ENCODE measurements at regions not wholly inside any gene's neighbourhood (a gene's known extent, or its start where the extent isn't known, plus 50 kb on each side); places are given as distances from the start of the nearest gene placed in this dataset. TPM values are rescaled to one million over a fixed set of nuclear protein-coding genes. Genes with fewer than 3 reads are reported as not detected.
"Not testable (repeated sequence)": the region's sequence is repeated elsewhere in the genome, so short reads cannot be mapped to it uniquely, and the experiment has no call there.

DNA sequence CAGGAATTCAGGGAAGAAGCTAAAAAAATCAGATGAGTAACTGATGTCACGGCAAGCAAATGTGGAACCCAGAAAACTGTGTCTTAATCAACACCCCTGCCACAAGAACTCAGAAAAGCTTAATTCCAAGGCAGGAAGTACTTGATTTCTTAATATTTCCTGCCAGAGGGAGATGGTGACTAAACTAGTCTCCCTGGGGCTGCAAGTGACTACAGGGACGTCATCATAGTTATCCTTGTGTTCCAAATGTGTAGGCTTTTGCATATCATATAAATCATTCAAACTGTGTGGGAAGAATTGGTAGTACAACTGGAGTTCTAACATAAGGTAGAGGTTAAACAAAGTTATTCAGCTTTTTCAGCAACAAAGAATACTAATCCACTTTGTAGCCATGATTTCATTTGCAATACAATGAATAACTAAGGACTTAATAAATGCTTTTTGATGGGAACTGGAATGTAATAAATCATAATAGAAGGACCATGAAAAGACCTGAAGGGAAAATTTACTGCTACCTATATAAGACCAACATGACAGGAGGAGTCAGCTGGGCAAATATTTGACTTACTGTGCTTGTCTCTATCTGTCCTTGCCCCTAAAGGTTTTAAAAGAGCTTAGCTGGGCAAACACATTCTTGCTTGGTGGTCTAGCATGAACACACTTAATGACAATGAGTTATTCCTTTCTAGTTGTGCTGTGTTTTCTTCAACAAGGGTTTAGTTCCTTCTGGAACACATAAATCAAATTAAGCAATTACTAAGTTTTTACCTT is 76.0 kb upstream of the NECTIN3 start:
- intact Hi-C loops (cut with micrococcal nuclease) = no loop called here
- POLR2A ChIA-PET = no interaction called here

DNA sequence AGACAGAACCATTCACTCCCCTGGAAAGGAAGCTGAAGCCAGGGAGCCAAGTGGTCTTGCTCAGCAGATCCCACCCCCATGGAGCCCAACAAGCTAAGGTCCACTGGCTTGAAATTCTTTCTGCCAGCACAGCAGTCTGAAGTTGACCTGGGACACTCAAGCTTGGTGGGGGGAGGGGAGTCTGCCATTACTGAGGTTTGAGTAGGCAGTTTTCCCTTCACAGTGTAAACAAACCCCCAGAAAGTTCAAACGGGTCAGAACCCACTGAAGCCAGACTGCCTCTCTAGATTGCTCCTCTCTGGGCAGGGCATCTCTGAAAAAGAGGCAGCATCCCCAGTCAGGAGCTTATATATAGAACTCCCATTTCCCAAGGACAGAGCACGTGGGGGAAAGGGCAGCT is 72.8 kb upstream of the NECTIN3 start:
- H3K27me3 Mint-ChIP-seq; H3K27ac ChIP-seq (ENCODE audit: low read depth, low read length); H3K36me3 ChIP-seq (ENCODE audit: control insufficient read depth in 2 of 3, insufficient read depth in 3 of 3, low read length in 3 of 3); H3K4me3 ChIP-seq (ENCODE audit: low read length); H3K9me3 ChIP-seq (ENCODE audit: control insufficient read depth in 2 of 3, low read length in 3 of 3); intact Hi-C loops (cut with micrococcal nuclease); H3K4me1 ChIP-seq (ENCODE audit: control insufficient read depth in 2 of 2, insufficient read depth in 2 of 2, low read length in 2 of 2); CTCF ChIA-PET; POLR2A ChIA-PET; H3K4me3 Mint-ChIP-seq; H3K27me3 ChIP-seq (ENCODE audit: control insufficient read depth in 2 of 2, insufficient read depth in 2 of 2, low read length in 2 of 2); DNase-seq; H3K27ac Mint-ChIP-seq; H3K36me3 Mint-ChIP-seq; H3K9me3 Mint-ChIP-seq; ATAC-seq; H3K4me1 Mint-ChIP-seq: not testable (repeated sequence)

More for the DNA sequence above, 76.0 kb upstream of the NECTIN3 start:
- no peak overlapping the region for H3K4me3 Mint-ChIP-seq
- Histone ChIP-seq H3K9me3 (ENCODE audit: control insufficient read depth in 2 of 3, low read length in 3 of 3) (no peaks in the 10 kb centered on the region), H3K36me3 (ENCODE audit: control insufficient read depth in 2 of 3, insufficient read depth in 3 of 3, low read length in 3 of 3) (no peaks in the 10 kb centered on the region), H3K27ac (ENCODE audit: low read depth, low read length) (no peak overlapping the region), H3K4me3 (ENCODE audit: low read length) (no peak overlapping the region), H3K27me3 (ENCODE audit: control insufficient read depth in 2 of 2, insufficient read depth in 2 of 2, low read length in 2 of 2) (no peaks in the 10 kb centered on the region), H3K4me1 (ENCODE audit: control insufficient read depth in 2 of 2, insufficient read depth in 2 of 2, low read length in 2 of 2) (no peaks in the 10 kb centered on the region)
- DNase-seq (no peak), ATAC-seq (no peak)
- H3K36me3 Mint-ChIP-seq = no peaks in the 10 kb centered on the region
- peaks cover 0 to 4% (median 0%) of the 10 kb centered on the region in 11 donors for H3K9me3 Mint-ChIP-seq
- CTCF ChIA-PET = no interaction called here
- H3K27me3 Mint-ChIP-seq = peaks cover 3 to 11% (median 8%) of the 10 kb centered on the region in 5 donors
- H3K4me1 Mint-ChIP-seq = no peaks in the 10 kb centered on the region
- no peak overlapping the region for H3K27ac Mint-ChIP-seq

DNA sequence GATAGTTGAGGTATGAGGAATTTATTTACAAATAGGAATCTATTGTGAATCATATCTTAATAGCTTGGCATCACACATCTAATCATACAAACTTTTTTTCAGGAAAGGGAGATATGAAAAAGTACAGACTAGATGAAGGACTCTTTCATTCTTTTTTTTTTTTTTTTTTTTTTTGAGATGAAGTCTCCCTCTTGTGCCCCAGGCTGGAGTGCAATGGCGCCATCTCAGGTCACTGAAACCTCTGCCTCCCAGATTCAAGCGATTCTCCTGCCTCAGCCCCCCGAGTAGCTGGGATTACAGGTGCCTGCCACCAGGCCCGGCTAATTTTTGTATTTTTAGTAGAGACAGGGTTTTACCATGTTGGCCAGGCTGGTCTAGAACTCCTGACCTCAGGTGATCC is 65.1 kb upstream of the NECTIN3 start:
- H3K27me3 Mint-ChIP-seq = peaks cover 0 to 16% (median 7%) of the 10 kb centered on the region in 5 donors
- H3K27me3 ChIP-seq (ENCODE audit: control insufficient read depth in 2 of 2, insufficient read depth in 2 of 2, low read length in 2 of 2); intact Hi-C loops (cut with micrococcal nuclease); H3K36me3 ChIP-seq (ENCODE audit: control insufficient read depth in 2 of 3, insufficient read depth in 3 of 3, low read length in 3 of 3); DNase-seq; H3K36me3 Mint-ChIP-seq; H3K27ac ChIP-seq (ENCODE audit: low read depth, low read length); H3K9me3 Mint-ChIP-seq; H3K4me1 ChIP-seq (ENCODE audit: control insufficient read depth in 2 of 2, insufficient read depth in 2 of 2, low read length in 2 of 2); ATAC-seq; H3K4me3 ChIP-seq (ENCODE audit: low read length); H3K4me1 Mint-ChIP-seq; H3K9me3 ChIP-seq (ENCODE audit: control insufficient read depth in 2 of 3, low read length in 3 of 3); H3K4me3 Mint-ChIP-seq; CTCF ChIA-PET; H3K27ac Mint-ChIP-seq; POLR2A ChIA-PET: not testable (repeated sequence)

DNA sequence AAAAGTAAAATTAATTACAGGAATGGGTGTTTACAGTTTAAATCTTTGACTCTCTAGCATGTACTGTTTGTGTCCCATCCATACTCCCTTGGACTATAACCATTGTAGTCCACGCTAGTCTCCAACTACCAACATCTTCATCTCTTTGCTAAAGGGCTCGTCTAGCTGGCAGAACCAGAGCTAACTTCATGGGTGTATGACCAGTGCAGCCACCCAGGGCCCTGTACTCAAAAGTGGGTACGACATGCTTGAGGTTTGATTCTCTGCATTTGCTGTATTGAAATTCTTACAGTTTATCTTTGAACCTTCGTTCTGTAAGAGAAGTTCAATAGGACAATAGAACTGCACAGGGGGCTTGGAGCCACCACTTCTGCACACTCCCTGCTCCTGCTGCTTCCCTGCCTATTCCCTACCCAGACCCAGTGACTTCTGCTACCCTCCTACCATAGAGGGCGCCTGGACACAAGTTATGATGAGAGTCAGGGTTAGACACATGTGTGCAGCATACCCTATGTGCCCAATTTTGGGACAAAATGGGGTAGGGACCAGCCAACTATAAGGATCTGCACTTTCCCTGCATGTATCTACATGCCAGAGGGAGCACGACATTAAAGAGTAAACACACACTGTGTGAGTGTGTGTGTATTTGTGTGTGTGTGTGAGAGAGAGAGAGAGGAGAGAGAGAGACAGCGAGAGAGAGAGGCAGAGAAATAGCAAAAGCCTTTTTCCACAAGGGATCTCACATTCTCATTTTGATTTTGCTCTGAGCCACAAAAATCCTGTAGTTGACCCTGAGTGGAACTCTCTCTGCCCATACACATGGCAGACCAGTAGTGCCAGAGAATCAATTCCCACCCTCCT is 59.0 kb upstream of the NECTIN3 start:
- no peaks in the 10 kb centered on the region for H3K36me3 Mint-ChIP-seq
- peaks cover 7 to 24% (median 11%) of the 10 kb centered on the region in 5 donors for H3K27me3 Mint-ChIP-seq
- peaks cover 0 to 2% (median 0%) of the 10 kb centered on the region in 7 donors for H3K4me1 Mint-ChIP-seq
- no peak overlapping the region for H3K27ac ChIP-seq (ENCODE audit: low read depth, low read length)
- POLR2A ChIA-PET = no interaction called here
- no peaks in the 10 kb centered on the region for H3K27me3 ChIP-seq (ENCODE audit: control insufficient read depth in 2 of 2, insufficient read depth in 2 of 2, low read length in 2 of 2)
- no peak overlapping the region for H3K4me3 Mint-ChIP-seq
- H3K9me3 Mint-ChIP-seq = peaks cover 0 to 3% (median 0%) of the 10 kb centered on the region in 11 donors
- H3K27ac Mint-ChIP-seq = no peak overlapping the region
- intact Hi-C loops (cut with micrococcal nuclease) = loop anchor here (5.0 kb wide), 1 partner anchor 525 kb away; no protein-coding TSS in a partner anchor
- no peak overlapping the region for H3K4me3 ChIP-seq (ENCODE audit: low read length)
- H3K4me1 ChIP-seq (ENCODE audit: control insufficient read depth in 2 of 2, insufficient read depth in 2 of 2, low read length in 2 of 2) = no peaks in the 10 kb centered on the region
- CTCF ChIA-PET = interaction anchor here (1.0 kb wide), 1 partner anchor 526 kb away, joined by 4 read pairs; no protein-coding TSS in a partner anchor
- no peak for ATAC-seq
- no peak for DNase-seq
- no peaks in the 10 kb centered on the region for H3K36me3 ChIP-seq (ENCODE audit: control insufficient read depth in 2 of 3, insufficient read depth in 3 of 3, low read length in 3 of 3)
- no peaks in the 10 kb centered on the region for H3K9me3 ChIP-seq (ENCODE audit: control insufficient read depth in 2 of 3, low read length in 3 of 3)

Small RNA genes in the stretch of these regions (microRNA-seq; reads per million reads assigned to microRNA genes)
- gene MIR4445 (ENCODE audit: borderline microRNAs expressed) = not detected

Data from naive thymus-derived CD4-positive, alpha-beta T cell (primary cell).